CD4-positive, alpha-beta T cell treated with Interleukin-17A for 4 hours (primary cell): ENCODE measurements at regions not wholly inside any gene's neighbourhood (a gene's known extent, or its start where the extent isn't known, plus 50 kb on each side); places are given as distances from the start of the nearest gene placed in this dataset.

ENCODE experiments used
- DNase-seq: peaks from one replicate; pipeline ENCODE4 v3.0.0-alpha.2; 2020; ENCODE audit warnings: mixed read lengths

DNA sequence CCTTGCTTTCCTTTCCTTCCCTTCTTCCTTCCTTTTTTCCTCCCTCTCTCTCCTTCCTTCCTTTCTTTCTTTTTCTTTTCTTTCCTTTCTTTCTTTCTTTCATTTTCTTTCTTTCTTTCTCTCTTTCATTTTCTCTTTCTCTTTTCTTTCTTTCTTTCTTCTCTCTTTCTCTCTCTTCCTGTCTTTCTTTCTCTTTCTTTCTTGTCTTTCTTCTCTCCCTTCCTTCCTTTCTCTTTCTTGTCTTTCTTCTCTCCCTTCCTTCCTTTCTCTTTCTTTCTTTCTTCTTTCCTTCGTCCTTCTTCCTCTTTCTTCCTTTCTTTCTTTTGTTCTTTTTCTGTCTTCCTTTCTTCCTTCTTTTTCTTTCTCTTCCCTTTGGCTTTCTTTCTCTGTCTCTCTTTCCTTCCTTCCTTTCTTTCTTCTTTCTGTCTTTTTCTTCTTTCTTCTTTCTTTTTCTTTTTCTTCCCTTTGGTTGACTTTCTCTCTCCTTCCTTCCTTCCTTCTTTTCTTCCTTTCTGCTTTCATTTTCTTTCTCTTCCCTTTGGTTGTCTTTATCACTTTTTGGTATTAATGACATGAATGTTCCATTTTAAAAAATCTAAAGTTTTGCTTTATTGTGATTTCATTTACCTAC, 496.4 kb upstream of the CBLB start:
- DNase-seq = no peak

DNA sequence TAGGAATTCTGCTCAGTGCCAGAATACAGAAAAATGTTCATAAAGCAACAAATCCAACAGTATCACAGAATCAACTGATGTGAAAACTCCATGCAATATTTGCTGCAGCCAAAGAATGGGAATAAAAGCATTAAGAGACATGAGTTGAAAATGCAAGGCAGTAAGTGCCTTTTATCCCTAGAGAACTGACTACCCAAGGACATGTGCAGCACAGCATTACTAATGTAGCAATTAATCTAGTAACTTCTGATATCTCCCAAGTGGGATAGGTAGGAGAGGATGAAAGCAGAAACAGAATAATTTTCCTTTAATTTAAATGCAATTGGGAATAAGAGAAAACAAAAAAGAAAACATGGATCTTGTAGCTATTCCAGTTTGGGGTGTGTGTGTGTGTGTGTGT, 497.5 kb upstream of the CBLB start:
- no peak for DNase-seq

DNA sequence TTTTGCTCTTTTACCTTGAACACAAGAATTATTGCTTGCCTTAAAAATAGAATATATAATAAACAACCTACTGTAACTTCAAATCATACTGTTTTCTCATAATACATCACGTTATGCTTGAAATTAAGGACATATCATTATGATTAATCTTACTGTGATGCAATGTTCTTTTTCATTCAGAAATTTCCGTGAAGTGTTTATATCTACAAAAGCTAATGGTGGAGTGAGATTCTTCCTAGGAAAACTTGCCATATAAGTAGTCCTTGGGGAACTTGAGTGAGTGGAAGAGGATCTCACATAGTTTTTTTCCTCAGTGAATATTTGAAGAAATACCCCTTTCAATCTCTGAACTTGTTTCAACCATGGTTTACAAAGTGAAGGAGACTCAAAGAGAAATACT, 498.7 kb upstream of the CBLB start:
- DNase-seq = no peak

DNA sequence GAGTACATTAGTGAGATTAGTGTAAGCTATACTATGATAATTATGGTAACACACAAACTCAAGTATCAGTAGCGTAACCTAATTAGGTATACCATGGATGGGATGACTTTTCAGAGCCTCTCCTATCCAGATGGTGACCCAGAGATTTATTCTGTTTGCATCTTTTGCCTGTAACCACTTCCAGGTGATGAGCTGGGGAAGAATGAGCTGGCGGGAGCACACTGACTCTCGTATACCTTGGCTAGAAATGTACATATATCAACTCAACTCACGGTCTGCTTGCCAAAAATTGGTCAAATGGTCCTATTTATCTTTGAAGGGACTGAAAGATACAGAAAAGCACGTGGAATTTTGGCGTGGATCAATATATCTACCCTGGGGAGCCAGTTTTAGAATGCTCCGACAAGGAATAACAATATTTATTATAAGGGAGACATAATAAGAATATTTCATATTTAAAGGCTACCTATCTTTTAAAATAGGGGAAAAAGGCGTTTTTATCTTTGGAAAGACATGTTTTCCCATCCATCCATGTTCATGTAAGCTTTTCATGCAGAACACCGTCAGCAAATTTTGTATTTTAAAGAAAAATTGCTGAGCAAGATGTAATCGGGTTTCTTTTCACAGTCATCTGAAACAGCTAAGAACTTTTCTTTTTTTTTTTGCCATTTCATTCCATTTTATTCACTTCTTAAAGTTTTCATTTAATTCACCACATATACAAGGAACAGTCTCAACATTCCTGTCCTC, 502.6 kb upstream of the CBLB start:
- no peak for DNase-seq

DNA sequence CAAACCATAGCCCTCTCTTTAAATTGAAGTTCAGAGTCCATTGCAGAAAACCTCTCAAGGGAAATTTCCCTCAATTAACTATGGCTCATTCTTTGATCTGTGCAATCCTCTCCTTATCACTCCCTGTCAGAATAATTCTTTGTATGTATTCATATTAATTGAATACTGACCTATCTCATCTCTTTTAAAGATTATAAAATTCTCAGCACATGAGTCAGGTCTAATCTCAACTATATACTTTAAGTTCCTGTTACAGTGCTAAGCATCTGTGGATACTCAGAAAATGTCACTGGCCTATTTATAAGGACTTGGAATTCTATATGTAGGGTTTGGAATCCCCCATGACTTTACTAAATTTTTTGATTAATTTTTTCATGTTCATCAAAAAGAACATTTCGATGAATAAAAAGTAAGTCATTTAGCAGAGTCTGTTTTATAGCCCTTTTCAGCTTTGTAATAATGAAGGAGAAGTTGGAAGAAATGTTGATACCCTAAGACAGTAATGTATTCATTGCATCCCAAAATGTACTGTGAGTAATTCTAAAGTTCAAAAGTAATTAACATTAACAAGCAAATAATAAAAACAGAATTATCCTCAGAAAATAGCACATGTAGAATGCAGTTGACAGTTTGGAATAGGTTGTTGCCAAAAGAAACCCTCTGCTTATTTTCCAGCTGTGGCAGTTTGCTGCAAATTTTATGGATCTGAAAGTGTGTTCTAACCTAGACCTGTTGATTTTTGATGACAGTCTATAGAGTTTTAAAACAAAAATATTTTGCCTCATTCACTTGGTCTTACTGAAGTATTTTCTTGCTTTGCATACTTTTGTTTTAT, 503.4 kb upstream of the CBLB start:
- DNase-seq = no peak

DNA sequence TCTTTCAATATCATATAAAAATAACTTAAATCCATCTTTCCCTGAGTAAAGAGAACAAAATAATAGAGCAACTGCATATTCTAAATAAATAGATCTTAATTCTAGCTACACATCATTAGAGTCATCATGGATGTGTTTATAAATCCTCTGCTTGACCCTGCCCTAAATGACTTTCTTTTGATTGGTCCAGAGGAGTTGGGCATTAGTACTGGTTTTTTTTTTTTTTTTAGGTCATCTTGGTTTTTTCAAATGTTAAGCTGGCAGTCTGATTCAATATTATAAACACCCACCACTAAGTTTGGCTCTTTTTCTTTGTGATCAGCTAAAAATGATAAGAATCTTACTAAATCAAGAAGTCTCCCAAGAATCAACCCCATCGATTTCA, 504.0 kb upstream of the CBLB start:
- DNase-seq = no peak

DNA sequence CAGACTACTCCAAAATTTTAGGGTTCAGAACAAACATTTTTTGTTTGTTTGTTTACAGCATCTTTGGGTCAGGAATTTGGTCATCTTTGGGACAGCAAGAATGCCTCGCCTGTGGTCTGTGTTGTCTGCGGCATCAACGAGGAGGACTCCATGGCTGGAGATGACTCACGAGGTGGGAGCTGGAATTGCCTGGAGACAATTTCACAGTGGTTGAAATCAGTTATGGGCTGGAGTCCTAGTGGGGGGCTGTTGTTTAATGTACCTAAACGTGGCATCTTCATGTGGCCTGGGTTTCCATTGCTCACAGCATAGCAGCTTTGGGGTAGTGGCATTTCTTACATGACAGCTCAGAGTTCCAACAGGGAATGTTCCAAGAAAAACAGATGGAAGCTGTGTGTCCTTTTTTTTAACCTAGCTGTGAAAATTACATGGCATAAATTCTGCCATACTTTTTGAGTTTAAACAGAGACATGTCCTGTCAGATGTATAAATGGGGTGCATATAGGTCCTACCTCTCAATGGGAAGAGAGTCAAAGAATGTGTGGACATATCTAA, 507.3 kb upstream of the CBLB start:
- DNase-seq = no peak

DNA sequence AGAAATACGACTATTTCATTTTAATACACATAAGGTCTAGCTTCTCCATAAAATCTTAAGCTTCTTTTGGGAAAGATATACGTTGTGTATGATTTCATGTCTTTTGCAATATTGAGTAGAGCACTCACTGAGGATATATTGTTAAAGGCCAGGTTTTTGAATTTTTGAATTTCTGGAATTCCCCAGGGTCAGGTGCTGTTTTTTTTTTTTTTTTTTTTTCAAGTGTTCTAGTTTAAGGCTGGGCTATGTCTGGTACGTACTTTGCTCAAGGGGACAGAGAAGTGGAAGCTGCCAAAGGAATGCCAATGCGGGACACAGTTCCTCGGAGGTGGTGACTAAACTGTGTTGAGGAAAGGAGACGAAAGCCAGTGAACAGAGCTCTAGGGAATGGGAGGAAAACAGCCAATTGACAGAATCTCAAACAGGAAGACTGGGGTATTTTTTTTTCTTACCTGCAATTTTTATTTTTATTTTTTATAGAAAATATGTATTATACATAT, 510.5 kb upstream of the CBLB start:
- DNase-seq = no peak

DNA sequence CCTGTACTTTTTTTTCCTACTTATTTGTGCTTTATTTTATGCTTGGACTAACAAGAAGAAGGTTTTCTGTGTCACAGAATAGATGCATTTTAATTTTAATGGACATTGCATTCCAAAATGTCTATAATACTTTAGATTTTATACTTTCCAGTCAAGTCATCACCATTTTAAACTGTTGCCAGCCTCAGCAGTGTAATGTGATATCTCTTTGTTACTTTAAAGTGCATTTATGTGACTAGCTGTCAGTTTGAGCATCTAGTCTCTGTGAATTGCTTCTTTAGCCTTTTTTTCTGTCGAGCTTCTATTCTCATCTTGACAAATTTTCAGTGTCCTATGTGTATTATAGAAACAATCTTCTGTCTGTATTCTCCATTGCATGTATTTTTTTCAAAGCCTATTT, 511.4 kb upstream of the CBLB start:
- no peak for DNase-seq

DNA sequence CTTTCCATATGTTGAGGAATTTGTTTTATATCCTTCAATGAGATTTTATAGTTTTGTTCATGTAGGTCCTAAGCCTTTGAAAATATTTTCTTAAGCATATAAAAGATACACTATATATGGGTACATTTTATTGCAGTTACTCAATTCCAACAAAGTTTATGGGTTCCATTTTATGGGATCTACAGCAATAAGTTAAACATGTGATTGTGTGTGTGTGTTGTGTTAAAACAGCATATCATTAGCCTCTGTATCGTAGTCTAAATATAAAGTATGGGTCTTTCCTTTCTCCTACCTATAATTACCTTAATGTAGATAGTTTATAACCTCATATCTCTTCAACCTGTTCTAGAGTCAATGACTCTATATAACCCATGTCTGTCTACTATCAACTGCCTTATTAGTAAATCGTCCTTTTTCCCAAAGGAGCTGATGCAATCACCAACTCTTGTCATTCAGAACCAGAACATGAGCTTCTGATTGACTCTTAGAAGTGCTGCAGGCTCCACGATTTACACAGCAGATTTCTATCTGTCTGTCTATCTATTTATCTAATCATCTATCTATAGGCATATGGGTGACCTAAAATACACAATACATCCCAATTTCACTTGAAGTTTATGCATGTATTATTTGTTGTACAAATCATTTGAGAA, 512.6 kb upstream of the CBLB start:
- DNase-seq = no peak

DNA sequence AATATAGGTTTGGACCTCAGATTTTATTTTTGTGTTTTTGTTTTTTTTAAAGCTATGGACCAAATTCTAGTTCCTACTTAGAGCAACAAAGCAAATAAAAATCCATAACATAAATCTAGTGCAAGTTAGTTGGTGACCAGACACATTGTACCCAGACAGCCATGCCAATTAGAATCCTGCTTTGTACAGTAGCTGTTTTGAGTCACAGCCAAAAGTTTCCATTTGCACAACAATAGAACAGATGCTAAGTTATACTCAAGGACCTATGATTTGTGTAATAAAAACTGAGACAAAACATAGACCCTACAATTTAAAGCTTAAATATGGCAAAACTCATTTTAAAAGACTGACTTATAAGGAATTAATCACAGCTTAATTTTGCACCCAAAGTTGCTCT, 513.1 kb upstream of the CBLB start:
- no peak for DNase-seq

DNA sequence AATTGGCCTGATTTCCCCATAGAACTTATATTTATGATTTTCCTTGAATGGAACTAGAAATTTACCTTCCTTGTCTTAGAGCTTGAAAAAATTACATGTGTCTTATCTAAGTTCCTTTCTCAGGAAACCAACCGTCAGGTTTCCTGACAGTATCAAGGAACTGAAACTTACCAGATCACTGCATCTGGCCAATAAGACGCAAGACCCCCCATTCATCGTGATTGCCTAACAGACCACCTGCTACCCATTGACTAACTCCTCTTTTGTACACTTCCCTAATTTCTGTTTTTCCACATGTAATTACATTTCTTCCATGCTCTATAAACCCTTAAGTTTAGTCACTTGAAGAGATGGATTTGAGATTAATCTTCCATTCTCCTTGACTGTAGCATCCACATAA, 517.2 kb upstream of the CBLB start:
- DNase-seq = no peak

DNA sequence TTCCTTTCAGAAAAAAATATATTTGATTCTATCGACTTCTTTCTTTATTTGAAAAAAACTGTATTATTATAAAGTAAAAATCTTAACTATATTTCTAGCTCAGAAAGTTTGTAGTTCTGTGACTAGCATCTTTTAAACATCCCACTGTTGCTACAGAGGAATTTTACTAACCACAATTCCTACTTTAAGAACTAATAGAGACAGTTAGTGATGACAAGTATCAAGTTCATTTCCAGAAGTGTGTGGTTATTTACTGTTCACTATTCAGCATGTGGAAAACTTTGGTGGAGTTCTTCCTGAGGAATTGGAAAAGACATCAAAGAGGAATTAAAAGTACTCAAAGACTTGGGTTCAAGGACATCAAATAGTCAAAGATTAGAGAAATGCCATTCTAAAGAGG, 524.1 kb upstream of the CBLB start:
- DNase-seq = no peak

DNA sequence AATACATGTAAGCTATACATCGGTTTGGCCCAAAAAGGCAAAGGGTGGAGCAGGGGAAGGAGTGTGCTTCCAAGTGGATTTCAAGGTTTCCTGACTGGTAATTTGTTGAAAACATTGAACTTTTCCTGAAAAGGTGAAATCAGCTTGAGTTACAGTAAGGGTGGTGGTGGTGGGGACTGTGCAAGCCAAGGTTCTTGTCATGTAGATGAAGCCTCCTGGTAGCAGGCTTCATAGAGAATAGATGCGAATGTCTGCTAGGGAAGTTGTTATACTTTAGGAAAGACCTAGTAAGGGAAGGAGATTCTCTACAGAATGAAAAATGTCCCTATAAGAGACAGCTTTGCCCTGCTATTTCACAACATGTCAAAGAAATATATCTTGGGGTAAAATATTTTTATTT, 528.2 kb upstream of the CBLB start:
- DNase-seq = no peak

DNA sequence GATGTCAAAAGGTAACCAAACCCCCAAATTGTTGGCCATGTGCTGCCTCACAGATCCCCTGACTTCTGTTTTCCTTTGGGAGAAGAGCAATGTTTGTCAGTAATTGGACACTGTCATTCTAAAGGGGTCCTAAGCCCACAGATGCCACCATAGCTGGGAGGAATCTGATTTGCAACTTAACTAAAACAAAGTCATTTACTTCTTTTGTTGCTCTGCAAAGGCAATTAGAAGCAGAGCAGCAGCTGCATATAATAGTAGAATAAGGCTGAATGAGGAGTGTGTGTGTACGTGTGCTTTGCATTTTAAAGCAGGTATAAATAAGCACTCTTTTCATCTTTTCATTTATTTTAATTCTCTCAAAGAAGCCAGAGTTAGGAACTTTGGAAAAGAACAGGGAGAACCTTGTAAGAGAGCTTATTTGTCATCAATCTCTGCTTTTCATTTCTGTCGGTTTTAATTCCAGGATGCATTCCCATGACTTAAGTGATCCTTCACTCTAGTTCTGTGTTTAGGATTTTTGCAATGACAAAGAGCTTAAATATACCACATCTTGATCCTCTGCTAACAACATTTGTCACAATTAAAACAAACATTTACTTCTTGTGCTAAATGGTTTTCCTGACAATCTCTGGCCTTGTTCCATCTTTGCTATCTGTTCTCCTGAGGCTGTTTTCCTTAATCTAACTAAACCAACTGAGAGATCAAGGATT, 530.2 kb upstream of the CBLB start:
- no peak for DNase-seq

DNA sequence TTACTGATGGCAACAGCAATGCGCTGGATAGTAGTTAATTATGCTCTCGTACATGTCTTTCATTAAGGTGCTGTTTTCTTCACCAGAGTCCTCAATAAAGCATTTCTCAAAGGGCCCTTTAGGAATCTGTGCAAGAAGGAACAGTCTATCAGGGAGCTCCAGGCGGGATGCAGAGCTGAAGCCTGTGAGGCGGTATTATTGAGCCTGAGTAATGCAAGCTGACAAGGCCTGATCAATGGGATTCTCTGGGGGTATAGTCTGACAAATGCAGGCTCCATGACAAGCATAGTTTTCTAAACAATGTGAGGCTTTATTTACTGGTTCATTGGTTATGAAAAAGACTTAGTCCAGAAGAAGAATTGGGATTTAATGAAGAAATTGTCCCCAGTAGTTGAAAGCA, 530.9 kb upstream of the CBLB start:
- no peak for DNase-seq

DNA sequence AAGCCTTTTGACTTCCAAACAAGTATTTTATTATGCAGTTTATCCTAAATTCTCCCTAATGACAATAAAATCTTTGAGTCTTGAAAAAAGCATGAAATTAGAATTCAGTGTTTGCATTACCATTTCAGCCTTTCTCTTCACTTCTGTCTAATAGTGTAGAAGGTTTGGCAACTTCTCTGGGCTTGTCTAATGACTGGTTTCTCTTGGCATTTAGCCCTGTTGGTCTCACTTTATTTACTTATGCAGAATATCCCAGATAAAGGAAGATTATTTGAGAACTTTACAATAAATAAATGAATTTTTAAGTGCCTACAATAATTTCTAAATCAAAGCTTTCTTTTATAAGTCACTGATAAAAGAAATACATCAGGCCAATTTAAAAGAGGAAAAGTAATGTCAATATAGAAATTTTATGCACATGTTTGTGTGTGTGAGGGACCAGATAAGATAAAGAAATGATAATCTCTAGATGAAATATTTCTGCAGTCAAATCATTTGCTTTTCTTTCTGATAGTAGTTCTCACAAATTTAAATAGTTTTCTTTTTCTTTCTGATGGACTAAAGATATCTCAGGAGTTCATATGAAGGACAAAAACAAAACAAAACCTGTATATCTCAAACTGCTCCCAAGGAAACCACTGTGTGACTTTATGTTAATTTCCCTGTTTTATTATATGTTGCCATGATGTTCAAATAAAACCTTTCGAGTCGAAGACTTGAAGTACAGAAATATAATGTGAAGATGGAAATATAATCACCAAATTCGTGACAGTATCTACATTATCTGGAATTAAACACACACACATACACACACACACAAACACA, 533.1 kb upstream of the CBLB start:
- DNase-seq = no peak

DNA sequence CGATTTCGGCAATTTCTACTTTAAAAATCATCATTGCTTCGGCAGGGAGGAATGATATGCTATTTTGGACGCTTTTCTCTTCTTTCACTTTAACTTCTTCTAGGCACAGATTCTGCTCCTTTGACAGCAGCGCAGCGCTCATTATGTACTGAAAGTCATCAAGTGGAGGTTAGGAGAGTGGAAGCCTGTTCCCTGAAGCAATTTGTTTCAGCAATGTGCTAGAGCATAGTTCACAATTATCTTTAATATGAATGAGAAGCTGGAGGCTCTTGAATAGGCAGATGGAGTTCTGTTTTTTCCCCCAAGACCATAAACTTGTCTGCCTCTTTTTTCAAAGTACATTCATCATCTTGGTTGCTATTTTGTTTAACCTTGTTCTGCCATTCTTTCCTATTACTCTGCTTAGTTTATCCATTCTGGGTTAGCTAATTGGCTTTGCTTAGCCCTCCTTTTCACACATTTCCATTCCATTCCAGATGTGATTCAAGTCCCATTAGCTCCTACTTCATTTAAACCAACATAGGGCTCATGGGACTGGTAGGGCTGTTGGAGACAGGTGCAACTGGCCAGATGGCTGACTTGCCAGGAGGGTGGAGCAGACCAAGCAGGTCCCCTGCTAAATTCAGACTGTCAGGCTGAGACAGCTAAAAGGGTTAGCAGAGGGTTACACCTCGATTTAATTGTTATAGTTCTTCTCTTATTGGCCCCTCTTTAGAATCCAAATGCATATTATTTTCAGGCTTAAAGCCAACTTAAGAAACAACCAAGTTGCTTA, 534.7 kb upstream of the CBLB start:
- no peak for DNase-seq

DNA sequence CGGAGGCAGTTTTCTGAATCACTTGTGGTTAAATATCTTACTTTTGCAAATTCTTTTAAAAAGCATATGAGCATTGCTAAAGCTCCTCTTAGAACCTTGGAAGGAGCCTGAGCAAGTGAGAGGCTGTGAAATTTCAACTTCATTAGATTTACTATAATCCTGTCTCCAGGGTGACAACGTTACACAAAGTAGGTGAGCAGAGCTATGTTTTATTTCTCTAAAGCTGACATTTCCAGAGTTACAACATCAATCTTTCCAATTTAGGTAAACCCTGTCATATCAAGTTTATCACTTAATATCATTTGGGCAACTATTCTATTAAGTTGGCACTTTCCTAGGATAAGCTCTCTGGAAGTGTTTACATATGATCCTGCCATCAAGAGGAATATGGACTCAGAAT, 544.9 kb upstream of the CBLB start:
- no peak for DNase-seq

DNA sequence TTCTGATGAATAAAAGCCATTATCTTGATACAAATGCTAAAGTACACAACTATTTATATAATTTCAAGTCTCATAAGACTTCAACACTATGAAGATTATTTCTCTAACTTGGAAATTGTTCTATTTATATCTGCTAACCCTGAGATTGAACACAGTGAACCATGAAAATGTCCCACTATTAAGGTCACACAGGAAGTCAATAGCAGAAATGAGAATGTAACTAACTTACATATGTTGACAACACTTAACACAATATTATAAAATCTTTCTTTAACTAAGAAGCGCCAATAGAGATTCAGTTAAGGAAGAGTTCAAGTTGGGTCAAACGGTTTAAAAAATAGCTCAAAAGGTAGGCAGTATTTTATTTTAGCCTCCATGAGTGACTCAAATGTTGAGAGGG, 551.8 kb upstream of the CBLB start:
- DNase-seq = no peak

DNA sequence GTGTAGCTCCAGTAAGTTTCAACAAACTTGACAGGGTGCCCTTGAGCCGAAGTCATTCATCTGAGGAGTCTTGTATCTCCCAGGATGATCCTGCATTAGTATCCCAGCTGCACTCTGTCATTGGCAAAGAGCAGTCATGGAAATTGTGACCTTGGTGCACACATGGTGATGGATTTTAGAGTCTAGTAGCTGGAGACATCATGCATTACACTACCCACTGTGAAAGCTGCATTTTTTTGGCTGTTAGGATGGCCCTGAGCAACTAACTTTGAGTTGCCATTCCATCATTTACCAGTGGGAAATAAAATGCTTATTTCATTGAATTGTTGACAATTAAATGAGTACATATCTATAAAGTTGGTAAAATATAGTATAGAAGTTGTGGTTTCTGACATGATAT, 552.6 kb upstream of the CBLB start:
- DNase-seq = no peak
